Bronchial epithelial cell (primary cell): ENCODE measurements at regions not wholly inside any gene's neighbourhood (a gene's known extent, or its start where the extent isn't known, plus 50 kb on each side); places are given as distances from the start of the nearest gene placed in this dataset.

Experiments
- DNase-seq: peaks from one replicate; pipeline ENCODE4 v3.0.0-alpha.2; 2010; ENCODE audit warnings: low read depth
- FAIRE-seq: peaks from 2 replicates; lab custom pipeline; 2011; peaks lifted over from hg19 to GRCh38; lab: Jason Lieb, UNC
- H3K27me3 ChIP-seq: 2 replicates; pipeline ENCODE4 v1.5.1; 2011; ENCODE audit warnings: low read length; ENCODE audit not compliant: control insufficient read depth, insufficient read depth
- H3K36me3 ChIP-seq: 2 replicates; pipeline ENCODE4 v1.5.1; 2011; ENCODE audit warnings: low read length; ENCODE audit not compliant: control insufficient read depth, insufficient read depth
- H3K4me3 ChIP-seq: 2 replicates; pipeline ENCODE4 v1.5.1; 2011; ENCODE audit warnings: mild to moderate bottlenecking, low read depth, low read length, control low read depth
- TF ChIP-seq, protein P1 (sequence below): IDR thresholded peaks from 2 replicates; pipeline ENCODE4 v1.5.1; 2011; ENCODE audit warnings: mild to moderate bottlenecking, moderate library complexity, low read length, control low read depth, inconsistent platforms; ENCODE audit not compliant: insufficient read depth, severe bottlenecking

DNA sequence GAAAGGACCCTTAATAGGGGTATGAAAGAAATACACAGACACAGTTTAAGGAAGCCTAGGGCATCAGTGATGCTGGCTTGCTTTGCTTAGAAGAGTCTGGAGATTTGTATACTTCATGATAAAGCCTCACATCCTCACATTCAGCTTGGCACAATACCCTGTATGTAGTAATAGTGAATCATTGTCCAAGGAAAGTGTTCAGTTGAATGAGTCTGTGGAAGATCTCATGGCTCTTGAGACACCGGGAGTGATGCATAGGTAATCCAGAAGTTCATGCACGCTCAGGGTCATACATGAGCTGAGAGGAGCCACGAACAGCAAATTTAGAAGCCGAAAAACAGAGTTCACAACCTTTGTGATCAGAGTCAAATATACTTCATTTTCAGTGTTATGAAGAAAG lies 537.2 kb upstream of the TMPRSS15 start:
- TF ChIP-seq, protein P1, sequence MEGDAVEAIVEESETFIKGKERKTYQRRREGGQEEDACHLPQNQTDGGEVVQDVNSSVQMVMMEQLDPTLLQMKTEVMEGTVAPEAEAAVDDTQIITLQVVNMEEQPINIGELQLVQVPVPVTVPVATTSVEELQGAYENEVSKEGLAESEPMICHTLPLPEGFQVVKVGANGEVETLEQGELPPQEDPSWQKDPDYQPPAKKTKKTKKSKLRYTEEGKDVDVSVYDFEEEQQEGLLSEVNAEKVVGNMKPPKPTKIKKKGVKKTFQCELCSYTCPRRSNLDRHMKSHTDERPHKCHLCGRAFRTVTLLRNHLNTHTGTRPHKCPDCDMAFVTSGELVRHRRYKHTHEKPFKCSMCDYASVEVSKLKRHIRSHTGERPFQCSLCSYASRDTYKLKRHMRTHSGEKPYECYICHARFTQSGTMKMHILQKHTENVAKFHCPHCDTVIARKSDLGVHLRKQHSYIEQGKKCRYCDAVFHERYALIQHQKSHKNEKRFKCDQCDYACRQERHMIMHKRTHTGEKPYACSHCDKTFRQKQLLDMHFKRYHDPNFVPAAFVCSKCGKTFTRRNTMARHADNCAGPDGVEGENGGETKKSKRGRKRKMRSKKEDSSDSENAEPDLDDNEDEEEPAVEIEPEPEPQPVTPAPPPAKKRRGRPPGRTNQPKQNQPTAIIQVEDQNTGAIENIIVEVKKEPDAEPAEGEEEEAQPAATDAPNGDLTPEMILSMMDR, result no peak
- H3K27me3 ChIP-seq, result no peaks in the 10 kb centered on the region
- H3K4me3 ChIP-seq, result no peak overlapping the region
- H3K36me3 ChIP-seq, result no peaks in the 10 kb centered on the region
- FAIRE-seq (no peak), DNase-seq (no peak)

DNA sequence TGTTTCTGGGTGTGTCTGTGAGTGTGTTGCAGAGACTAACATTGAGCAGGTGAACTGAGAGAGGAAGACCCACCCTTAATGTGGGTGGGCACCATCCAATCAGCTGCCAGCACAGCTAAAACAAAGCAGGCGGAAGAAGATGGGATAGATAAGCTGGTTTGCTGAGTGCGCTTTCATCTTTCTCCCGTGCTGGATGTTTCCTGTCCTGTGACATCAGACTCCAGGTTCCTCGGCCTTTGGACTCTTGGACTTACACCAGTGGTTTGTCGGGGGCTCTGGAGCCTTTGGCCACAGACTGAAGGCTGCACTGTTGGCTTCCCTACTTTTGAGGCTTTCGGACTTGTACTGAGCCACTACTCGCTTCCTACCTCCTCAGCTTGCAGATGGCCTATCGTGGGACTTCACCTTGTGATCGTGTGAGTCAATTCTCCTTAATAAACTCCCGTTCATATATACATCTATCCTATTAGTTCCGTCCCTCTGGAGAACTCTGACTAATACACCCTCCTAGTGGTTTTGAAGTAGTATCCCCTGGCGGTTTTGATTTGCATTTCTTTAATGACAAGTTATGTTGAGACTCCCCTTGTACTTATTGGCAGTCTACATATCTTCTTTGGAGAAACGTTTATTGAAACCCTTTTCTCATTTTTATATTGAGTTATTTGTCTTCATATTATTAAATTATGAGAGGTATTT lies 546.6 kb upstream of the TMPRSS15 start:
- no peaks in the 10 kb centered on the region for H3K36me3 ChIP-seq
- H3K4me3 ChIP-seq, result no peak overlapping the region
- no peaks in the 10 kb centered on the region for H3K27me3 ChIP-seq
- TF ChIP-seq, protein P1, result no peak
- no peak for FAIRE-seq
- DNase-seq, result no peak

GRCh38 chr21:18951271-18952038 lies 547.9 kb upstream of the TMPRSS15 start:
- no peaks in the 10 kb centered on the region for H3K27me3 ChIP-seq
- no peaks in the 10 kb centered on the region for H3K36me3 ChIP-seq
- TF ChIP-seq, protein P1, result no peak
- DNase-seq (no peak), FAIRE-seq (no peak)
- no peak overlapping the region for H3K4me3 ChIP-seq

DNA sequence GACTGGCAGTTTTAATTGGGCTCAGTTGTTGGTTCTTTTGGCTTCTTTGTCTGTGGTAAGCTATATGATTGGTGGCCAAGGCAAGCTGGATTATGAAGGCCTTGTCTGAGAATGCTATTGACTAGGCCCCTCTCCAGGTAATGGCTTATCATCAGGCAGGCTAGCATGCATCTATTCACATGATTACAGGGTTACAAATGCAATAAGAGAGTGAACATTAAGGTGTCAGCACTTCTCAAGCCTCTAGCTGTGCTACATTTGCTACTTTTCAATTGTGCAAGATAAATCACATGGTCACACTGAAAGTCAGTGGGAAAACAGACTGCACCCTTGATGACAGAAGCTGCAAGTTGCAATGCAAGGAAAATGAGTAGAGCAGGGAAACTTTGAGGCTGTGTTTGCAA lies 550.9 kb upstream of the TMPRSS15 start:
- no peak for FAIRE-seq
- no peak for DNase-seq
- Histone ChIP-seq H3K4me3 (no peak overlapping the region), H3K36me3 (no peaks in the 10 kb centered on the region), H3K27me3 (no peaks in the 10 kb centered on the region)
- TF ChIP-seq, protein P1, result no peak

DNA sequence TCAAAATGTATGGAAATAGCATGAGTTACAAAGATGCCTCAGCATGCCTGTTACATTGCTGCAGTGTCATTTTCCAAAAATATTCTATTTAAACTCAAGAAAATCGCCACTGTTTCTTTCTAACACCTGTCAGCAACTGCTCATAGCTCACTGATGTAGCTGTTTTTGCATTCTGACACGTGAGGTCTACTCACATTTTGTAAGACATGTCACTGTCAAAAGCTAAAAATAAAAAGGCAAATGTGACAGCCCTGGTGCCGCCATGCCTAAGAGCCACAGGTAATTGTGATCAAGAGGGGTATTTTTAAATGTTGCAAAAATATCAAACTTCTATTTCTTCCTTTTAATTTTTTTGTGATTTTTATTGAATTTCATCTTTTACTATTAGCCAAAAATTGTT lies 556.2 kb upstream of the TMPRSS15 start:
- H3K4me3 ChIP-seq, result no peak overlapping the region
- H3K27me3 ChIP-seq, result no peaks in the 10 kb centered on the region
- TF ChIP-seq, protein P1, result no peak
- DNase-seq (no peak), FAIRE-seq (no peak)
- no peaks in the 10 kb centered on the region for H3K36me3 ChIP-seq

DNA sequence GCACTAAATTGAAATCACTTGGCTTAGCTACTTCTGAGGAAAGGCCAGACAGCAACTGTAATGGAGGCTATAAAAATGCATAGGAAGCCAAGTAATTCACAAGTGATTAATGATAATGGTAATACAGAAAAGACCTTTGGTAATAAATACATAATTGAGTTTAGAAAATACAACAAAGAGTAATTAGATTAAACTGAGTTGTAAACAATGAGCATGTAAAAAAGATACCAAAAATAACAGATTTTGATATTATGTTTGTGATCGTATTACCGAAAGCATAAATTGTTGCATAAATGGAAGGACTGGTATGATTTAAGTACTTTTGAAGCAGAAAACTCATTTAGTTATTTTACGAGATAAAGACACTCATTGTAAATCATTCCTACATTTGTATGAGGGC lies 556.7 kb upstream of the TMPRSS15 start:
- DNase-seq (no peak), FAIRE-seq (no peak)
- TF ChIP-seq, protein P1, result no peak
- Histone ChIP-seq H3K27me3 (no peaks in the 10 kb centered on the region), H3K36me3 (no peaks in the 10 kb centered on the region), H3K4me3 (no peak overlapping the region)
